22Rv1 (cell line): ENCODE measurements at regions not wholly inside any gene's neighbourhood (a gene's known extent, or its start where the extent isn't known, plus 50 kb on each side); places are given as distances from the start of the nearest gene placed in this dataset.

ENCODE experiments used
- CTCF ChIP-seq: fragments of 450-650 bp; IDR thresholded peaks from 2 replicates; pipeline ENCODE4 v1.5.1; 2017; ENCODE audit warnings: mild to moderate bottlenecking
- ZFX ChIP-seq: fragments of 450-650 bp; IDR thresholded peaks from 2 replicates; pipeline ENCODE4 v1.6.1; 2017; ENCODE audit warnings: antibody characterized with exemption, borderline replicate concordance

GRCh38 chr2:53103679-53104078 is 663.9 kb upstream of the CHAC2 start:
- TF ChIP-seq CTCF (no peak), ZFX (no peak)
